SU-DHL-6 (cell line): ENCODE measurements at regions not wholly inside any gene's neighbourhood (a gene's known extent, or its start where the extent isn't known, plus 50 kb on each side); places are given as distances from the start of the nearest gene placed in this dataset.

Source experiments
- H2AFZ ChIP-seq: fragments of 200-600 bp; sonication (generic); 2 replicates; pipeline ENCODE4 v1.6.1; 2014; ENCODE audit warnings: low read depth, mild to moderate bottlenecking, moderate library complexity, mixed read lengths, antibody characterized with exemption, low read length; ENCODE audit not compliant: severe bottlenecking
- H3F3A ChIP-seq: fragments of 200-600 bp; shearing (Covaris generic); 2 replicates; pipeline ENCODE4 v1.6.0; 2016; ENCODE audit warnings: antibody characterized with exemption, mild to moderate bottlenecking; ENCODE audit not compliant: insufficient read depth
- H3K27ac ChIP-seq: fragments of 200-600 bp; sonication (generic); 2 replicates; pipeline ENCODE4 v1.5.1; 2016; ENCODE audit warnings: low read depth, mild to moderate bottlenecking, low read length, moderate library complexity, mixed read lengths
- H3K27me3 ChIP-seq: fragments of 200-600 bp; sonication (generic), shearing (Covaris generic); 2 replicates; pipeline ENCODE4 v1.6.0; 2014; ENCODE audit warnings: mild to moderate bottlenecking, low read length
- H3K36me3 ChIP-seq: fragments of 200-600 bp; sonication (generic); 2 replicates; pipeline ENCODE4 v1.6.1; 2014; ENCODE audit warnings: mild to moderate bottlenecking, low read length, mixed read lengths
- H3K4me2 ChIP-seq: fragments of 300-600, 200-600 bp; shearing (Covaris generic), sonication (generic); 2 replicates; pipeline ENCODE4 v1.6.0; 2014; ENCODE audit warnings: low read length, low read depth, mild to moderate bottlenecking; ENCODE audit not compliant: poor library complexity, severe bottlenecking
- H3K4me3 ChIP-seq: fragments of 200-600 bp; sonication (generic); 2 replicates; pipeline ENCODE4 v1.5.1; 2014; ENCODE audit warnings: antibody characterized with exemption, low read length, mild to moderate bottlenecking, mixed read lengths; ENCODE audit not compliant: insufficient read depth, poor library complexity, severe bottlenecking
- H3K79me2 ChIP-seq: fragments of 200-600 bp; sonication (generic); 2 replicates; pipeline ENCODE4 v1.6.1; 2014; ENCODE audit warnings: mild to moderate bottlenecking, low read length, moderate library complexity; ENCODE audit not compliant: insufficient read depth
- H3K9ac ChIP-seq: fragments of 200-600 bp; sonication (generic); 2 replicates; pipeline ENCODE4 v1.7.0; 2014; ENCODE audit warnings: mild to moderate bottlenecking, low read length
- H3K9me2 ChIP-seq: fragments of 200-600 bp; sonication (generic); replicated peaks from 2 replicates; pipeline ENCODE4 v1.6.1; 2014; ENCODE audit warnings: low read length; ENCODE audit not compliant: insufficient read depth
- H3K9me3 ChIP-seq: fragments of 200-600 bp; sonication (generic); 2 replicates; pipeline ENCODE4 v1.6.1; 2014; ENCODE audit warnings: low read length, mixed read lengths; ENCODE audit not compliant: insufficient read depth
- H4K20me1 ChIP-seq: fragments of 200-600 bp; sonication (generic); 2 replicates; pipeline ENCODE4 v1.6.1; 2014; ENCODE audit warnings: low read depth, mild to moderate bottlenecking, antibody characterized with exemption, low read length, moderate library complexity, mixed read lengths
- EZH2phosphoT487 ChIP-seq: fragments of 200-600 bp; sonication (generic), shearing (Covaris generic); conservative IDR thresholded peaks from 2 replicates; pipeline ENCODE4 v1.6.1; 2018; ENCODE audit warnings: mild to moderate bottlenecking, antibody characterized with exemption, low read length, moderate library complexity, mixed read lengths
- TF ChIP-seq, protein P1 (sequence below): fragments of 200-600 bp; sonication (generic); IDR thresholded peaks from one replicate; pipeline ENCODE4 v1.5.1; 2017; ENCODE audit warnings: antibody characterized with exemption, mild to moderate bottlenecking, low read length, moderate library complexity; ENCODE audit not compliant: insufficient read depth, poor library complexity, severe bottlenecking

DNA sequence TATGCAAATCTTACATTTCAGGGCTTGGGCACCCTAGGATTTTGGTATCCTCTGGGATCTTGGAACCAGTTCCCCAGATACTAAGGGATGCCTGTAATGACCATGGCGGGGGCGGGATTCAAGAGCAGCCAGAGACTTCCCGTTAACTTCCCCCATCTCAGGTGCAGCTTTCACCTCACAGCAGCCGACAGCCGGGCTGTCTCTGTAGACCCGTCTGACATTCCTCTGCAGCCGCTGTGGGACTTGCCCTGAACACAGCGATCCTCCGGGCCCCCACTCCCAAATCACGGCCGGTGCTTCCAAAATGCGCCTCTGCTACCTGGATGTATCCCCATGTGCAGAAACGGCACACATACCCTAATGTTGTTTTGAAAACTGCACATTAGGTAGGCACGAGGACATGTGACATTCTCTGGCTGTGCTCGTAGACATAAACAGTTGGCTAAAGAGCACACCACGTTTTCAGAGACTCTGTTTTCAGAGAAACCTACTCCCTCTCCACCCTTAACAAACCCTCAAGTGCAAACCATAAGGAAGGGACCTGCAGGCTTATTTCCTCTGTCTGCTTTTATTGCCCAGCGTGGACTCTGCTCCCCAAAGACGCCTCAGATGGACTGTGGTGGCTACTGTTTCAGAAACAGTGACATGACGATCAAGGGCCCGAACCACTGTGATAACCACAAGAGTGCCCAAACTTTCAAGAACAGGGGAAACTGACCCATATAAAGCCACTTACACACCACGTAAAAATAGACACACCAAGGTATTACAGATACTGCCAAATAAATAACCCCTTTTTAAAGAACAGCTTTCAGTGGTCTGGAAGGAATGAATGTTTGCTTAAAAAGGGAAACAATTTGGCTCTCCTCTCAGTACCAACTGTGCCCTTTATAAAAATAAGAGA lies 72.9 kb upstream of the FOXC1 start:
- TF ChIP-seq, protein P1, sequence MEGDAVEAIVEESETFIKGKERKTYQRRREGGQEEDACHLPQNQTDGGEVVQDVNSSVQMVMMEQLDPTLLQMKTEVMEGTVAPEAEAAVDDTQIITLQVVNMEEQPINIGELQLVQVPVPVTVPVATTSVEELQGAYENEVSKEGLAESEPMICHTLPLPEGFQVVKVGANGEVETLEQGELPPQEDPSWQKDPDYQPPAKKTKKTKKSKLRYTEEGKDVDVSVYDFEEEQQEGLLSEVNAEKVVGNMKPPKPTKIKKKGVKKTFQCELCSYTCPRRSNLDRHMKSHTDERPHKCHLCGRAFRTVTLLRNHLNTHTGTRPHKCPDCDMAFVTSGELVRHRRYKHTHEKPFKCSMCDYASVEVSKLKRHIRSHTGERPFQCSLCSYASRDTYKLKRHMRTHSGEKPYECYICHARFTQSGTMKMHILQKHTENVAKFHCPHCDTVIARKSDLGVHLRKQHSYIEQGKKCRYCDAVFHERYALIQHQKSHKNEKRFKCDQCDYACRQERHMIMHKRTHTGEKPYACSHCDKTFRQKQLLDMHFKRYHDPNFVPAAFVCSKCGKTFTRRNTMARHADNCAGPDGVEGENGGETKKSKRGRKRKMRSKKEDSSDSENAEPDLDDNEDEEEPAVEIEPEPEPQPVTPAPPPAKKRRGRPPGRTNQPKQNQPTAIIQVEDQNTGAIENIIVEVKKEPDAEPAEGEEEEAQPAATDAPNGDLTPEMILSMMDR, result no peak
- TF ChIP-seq EZH2phosphoT487, result no peak
- H3K36me3 ChIP-seq, result no peaks in the 10 kb centered on the region
- H3K9me2 ChIP-seq, result no peaks in the 10 kb centered on the region
- H3K4me3 ChIP-seq, result no peak overlapping the region
- H3K9ac ChIP-seq, result no peak overlapping the region
- H2AFZ ChIP-seq, result no peak overlapping the region
- no peaks in the 10 kb centered on the region for H3K9me3 ChIP-seq
- H3F3A ChIP-seq, result no peaks in the 10 kb centered on the region
- no peaks in the 10 kb centered on the region for H3K27me3 ChIP-seq
- H4K20me1 ChIP-seq, result no peaks in the 10 kb centered on the region
- H3K79me2 ChIP-seq, result no peaks in the 10 kb centered on the region
- H3K4me2 ChIP-seq, result no peak overlapping the region
- H3K27ac ChIP-seq, result no peak overlapping the region

DNA sequence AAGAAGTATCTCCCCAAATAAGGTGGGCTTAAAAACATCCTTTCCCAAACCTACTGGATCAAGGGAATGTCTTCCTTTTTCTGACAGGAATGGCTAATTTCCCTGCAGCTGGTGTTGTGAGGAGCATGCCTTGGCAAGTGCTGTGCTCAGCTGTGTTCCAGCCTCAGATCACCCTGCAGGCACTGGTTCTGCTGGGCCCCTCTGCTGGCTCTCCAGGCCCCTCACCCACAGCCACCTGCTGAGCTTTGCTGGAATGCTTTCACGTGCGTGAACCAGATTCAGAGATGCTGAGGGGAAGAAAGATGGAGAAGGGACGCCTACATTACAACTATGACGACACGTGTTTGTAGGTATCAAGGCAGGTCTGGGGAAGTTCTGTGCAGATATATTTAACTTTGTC lies 71.3 kb upstream of the FOXC1 start:
- no peak overlapping the region for H3K4me2 ChIP-seq
- no peaks in the 10 kb centered on the region for H3K9me3 ChIP-seq
- no peaks in the 10 kb centered on the region for H3K36me3 ChIP-seq
- H3K4me3 ChIP-seq, result no peak overlapping the region
- no peaks in the 10 kb centered on the region for H3K27me3 ChIP-seq
- TF ChIP-seq, protein P1, result no peak
- TF ChIP-seq EZH2phosphoT487, result no peak
- no peak overlapping the region for H2AFZ ChIP-seq
- H3F3A ChIP-seq, result no peaks in the 10 kb centered on the region
- no peak overlapping the region for H3K9ac ChIP-seq
- no peaks in the 10 kb centered on the region for H3K79me2 ChIP-seq
- no peaks in the 10 kb centered on the region for H3K9me2 ChIP-seq
- no peak overlapping the region for H3K27ac ChIP-seq
- H4K20me1 ChIP-seq, result no peaks in the 10 kb centered on the region

DNA sequence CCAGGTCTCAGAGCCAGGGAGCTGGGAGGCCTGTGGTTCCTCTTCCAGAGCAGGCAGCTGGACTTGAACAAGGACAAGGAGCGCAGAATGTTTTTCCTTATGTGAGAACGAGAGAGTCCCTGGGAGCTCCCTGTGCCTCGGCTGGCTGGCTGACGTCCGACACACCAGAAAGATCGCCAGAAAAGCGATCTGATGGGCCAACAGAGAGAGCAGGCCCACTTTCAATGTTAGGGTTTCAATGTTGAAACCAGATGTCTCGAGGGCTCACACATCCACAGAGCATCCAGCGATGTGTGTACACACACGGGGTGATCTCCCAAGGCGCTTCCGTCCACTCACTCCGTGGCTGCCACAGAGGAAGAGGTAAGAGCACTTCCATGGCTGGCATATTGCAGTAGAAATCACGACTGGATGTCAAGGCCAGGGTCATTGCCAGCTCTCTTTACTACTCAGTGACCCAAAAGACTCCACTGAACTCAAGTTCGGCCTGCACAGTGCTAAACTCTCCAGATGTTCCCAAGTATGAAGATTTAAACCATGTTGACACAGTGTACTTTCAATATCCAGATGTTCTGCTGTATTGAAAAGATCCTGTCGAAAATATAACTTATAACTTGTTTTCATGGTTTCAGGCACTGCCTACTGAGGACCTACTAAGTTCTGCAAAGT lies 70.8 kb upstream of the FOXC1 start:
- H3K4me2 ChIP-seq, result no peak overlapping the region
- no peak overlapping the region for H2AFZ ChIP-seq
- TF ChIP-seq, protein P1, result no peak
- no peak for TF ChIP-seq EZH2phosphoT487
- no peaks in the 10 kb centered on the region for H3K36me3 ChIP-seq
- no peaks in the 10 kb centered on the region for H3F3A ChIP-seq
- no peak overlapping the region for H3K4me3 ChIP-seq
- H3K27ac ChIP-seq, result no peak overlapping the region
- H3K9ac ChIP-seq, result no peak overlapping the region
- no peaks in the 10 kb centered on the region for H3K9me3 ChIP-seq
- no peaks in the 10 kb centered on the region for H3K9me2 ChIP-seq
- no peaks in the 10 kb centered on the region for H3K79me2 ChIP-seq
- H4K20me1 ChIP-seq, result no peaks in the 10 kb centered on the region
- no peaks in the 10 kb centered on the region for H3K27me3 ChIP-seq
